ENCODE measurements at regions not wholly inside any gene's neighbourhood (a gene's known extent, or its start where the extent isn't known, plus 50 kb on each side); places are given as distances from the start of the nearest gene placed in this dataset.

DNA sequence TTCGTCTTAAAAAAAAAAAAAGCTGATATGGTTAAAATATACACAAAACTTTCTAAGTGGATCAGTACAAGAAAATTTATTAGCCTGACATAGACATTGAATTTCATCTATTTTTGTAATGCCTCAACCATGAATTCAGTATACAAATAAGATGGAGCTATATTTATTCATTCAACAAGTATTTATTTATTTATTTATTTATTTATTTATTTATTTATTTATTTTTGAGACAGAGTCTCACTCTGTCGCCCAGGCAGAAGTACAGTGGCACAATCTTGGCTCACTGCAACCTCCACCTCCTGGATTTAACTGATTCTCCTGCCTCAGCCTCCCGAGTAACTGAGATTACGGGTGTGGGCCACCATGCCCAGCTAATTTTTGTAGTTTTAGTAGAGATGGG, 78.5 kb upstream of the GSX1 start:
- H3K4me3 ChIP-seq (replicated peaks in 1 of 3; ENCODE audit: low read depth in 2 of 3, low read length in 3 of 3), result no peak overlapping the region
- H4K20me1 ChIP-seq (ENCODE audit: insufficient read depth, low read length), result no peaks in the 10 kb centered on the region
- H3K4me2 ChIP-seq (replicated peaks; ENCODE audit: extremely low read depth, low read length, poor library complexity, severe bottlenecking), result no peak overlapping the region
- no peak overlapping the region for H3K27ac ChIP-seq (ENCODE audit: low read depth in 1 of 2, low read length in 2 of 2)
- H3K9me3 Mint-ChIP-seq, result peaks cover 0 to 5% (median 0%) of the 10 kb centered on the region in 7 donors
- no peak overlapping the region for H2AFZ ChIP-seq (ENCODE audit: insufficient read depth, low read depth, low read length, poor library complexity, severe bottlenecking)
- peaks cover 0 to 5% (median 2%) of the 10 kb centered on the region in 3 donors for H3K27me3 Mint-ChIP-seq (ENCODE audit: low read depth in 3 of 3)
- no peaks in the 10 kb centered on the region for H3K36me3 Mint-ChIP-seq
- H3K79me2 ChIP-seq (ENCODE audit: insufficient read depth, low read length), result no peaks in the 10 kb centered on the region
- no peaks in the 10 kb centered on the region for H3K4me1 ChIP-seq (ENCODE audit: control insufficient read depth in 1 of 2, insufficient read depth in 2 of 2, low read length in 2 of 2)
- no peak overlapping the region for H3K9ac ChIP-seq (ENCODE audit: insufficient read depth, low read length, poor library complexity, severe bottlenecking)
- WGBS (ENCODE audit: insufficient coverage), result no CpG with 5 or more reads among the region's 4 CpGs
- H3K4me3 Mint-ChIP-seq, result no peak overlapping the region
- H3K27me3 ChIP-seq (ENCODE audit: control insufficient read depth in 2 of 2, insufficient read depth in 2 of 2, low read length in 2 of 2), result no peaks in the 10 kb centered on the region
- DNase-seq, result no peak
- H3K27ac Mint-ChIP-seq, result no peak overlapping the region
- H3K4me1 Mint-ChIP-seq, result no peaks in the 10 kb centered on the region
- no peaks in the 10 kb centered on the region for H3K9me3 ChIP-seq (replicated peaks in 1 of 2; ENCODE audit: control insufficient read depth in 1 of 2, insufficient read depth in 1 of 2, low read length in 2 of 2)
- intact Hi-C loops (cut with micrococcal nuclease), result no loop called here
- no peaks in the 10 kb centered on the region for H3K36me3 ChIP-seq (replicated peaks in 1 of 2; ENCODE audit: control insufficient read depth in 1 of 2, insufficient read depth in 2 of 2, low read length in 2 of 2)
- TF ChIP-seq, protein P1, sequence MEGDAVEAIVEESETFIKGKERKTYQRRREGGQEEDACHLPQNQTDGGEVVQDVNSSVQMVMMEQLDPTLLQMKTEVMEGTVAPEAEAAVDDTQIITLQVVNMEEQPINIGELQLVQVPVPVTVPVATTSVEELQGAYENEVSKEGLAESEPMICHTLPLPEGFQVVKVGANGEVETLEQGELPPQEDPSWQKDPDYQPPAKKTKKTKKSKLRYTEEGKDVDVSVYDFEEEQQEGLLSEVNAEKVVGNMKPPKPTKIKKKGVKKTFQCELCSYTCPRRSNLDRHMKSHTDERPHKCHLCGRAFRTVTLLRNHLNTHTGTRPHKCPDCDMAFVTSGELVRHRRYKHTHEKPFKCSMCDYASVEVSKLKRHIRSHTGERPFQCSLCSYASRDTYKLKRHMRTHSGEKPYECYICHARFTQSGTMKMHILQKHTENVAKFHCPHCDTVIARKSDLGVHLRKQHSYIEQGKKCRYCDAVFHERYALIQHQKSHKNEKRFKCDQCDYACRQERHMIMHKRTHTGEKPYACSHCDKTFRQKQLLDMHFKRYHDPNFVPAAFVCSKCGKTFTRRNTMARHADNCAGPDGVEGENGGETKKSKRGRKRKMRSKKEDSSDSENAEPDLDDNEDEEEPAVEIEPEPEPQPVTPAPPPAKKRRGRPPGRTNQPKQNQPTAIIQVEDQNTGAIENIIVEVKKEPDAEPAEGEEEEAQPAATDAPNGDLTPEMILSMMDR (IDR thresholded peaks at IDR 0.05), result no peak

DNA sequence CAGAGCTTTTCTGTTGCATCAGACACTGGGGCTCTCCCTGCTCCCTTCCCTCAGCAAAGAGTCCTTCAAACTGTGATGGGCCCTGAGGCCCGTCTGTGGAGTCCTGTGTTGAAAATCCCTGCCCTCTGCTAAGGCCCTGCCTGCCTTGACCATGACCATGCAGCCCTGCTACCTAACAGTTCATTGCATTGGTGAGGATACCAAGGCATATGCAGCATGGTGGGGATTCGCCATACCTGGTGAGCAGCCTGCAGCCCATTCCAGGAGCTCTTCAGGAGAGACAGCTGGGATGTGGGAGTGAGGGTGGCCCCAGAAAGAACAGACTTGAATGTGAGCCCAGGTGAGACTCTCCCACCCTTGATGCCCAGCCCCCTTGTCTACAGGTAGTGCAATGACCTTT, 70.6 kb upstream of the GSX1 start:
- Mint-ChIP-seq H3K27me3 (ENCODE audit: low read depth in 3 of 3) (peaks cover 5 to 8% (median 7%) of the 10 kb centered on the region in 3 donors), H3K4me1 (peaks cover 3% of the 10 kb centered on the region), H3K9me3 (peaks cover 0 to 3% (median 0%) of the 10 kb centered on the region in 7 donors), H3K4me3 (no peak overlapping the region), H3K36me3 (no peaks in the 10 kb centered on the region), H3K27ac (no peak overlapping the region)
- 62% methylated on average over 1 of the region's 2 CpGs for WGBS (ENCODE audit: insufficient coverage)
- Histone ChIP-seq H3K9me3 (replicated peaks in 1 of 2; ENCODE audit: control insufficient read depth in 1 of 2, insufficient read depth in 1 of 2, low read length in 2 of 2) (no peaks in the 10 kb centered on the region), H3K4me2 (replicated peaks; ENCODE audit: extremely low read depth, low read length, poor library complexity, severe bottlenecking) (no peak overlapping the region), H4K20me1 (ENCODE audit: insufficient read depth, low read length) (no peaks in the 10 kb centered on the region), H3K4me1 (ENCODE audit: control insufficient read depth in 1 of 2, insufficient read depth in 2 of 2, low read length in 2 of 2) (no peaks in the 10 kb centered on the region), H3K27ac (ENCODE audit: low read depth in 1 of 2, low read length in 2 of 2) (no peak overlapping the region), H3K79me2 (ENCODE audit: insufficient read depth, low read length) (no peaks in the 10 kb centered on the region), H3K36me3 (replicated peaks in 1 of 2; ENCODE audit: control insufficient read depth in 1 of 2, insufficient read depth in 2 of 2, low read length in 2 of 2) (no peaks in the 10 kb centered on the region), H2AFZ (ENCODE audit: insufficient read depth, low read depth, low read length, poor library complexity, severe bottlenecking) (no peak overlapping the region), H3K27me3 (ENCODE audit: control insufficient read depth in 2 of 2, insufficient read depth in 2 of 2, low read length in 2 of 2) (no peaks in the 10 kb centered on the region), H3K4me3 (replicated peaks in 1 of 3; ENCODE audit: low read depth in 2 of 3, low read length in 3 of 3) (no peak overlapping the region), H3K9ac (ENCODE audit: insufficient read depth, low read length, poor library complexity, severe bottlenecking) (no peak overlapping the region)
- intact Hi-C loops (cut with micrococcal nuclease), result no loop called here
- no peak for DNase-seq
- TF ChIP-seq, protein P1 (IDR thresholded peaks at IDR 0.05), result no peak
